Right lobe of liver (tissue), 6 donors: ENCODE measurements at regions not wholly inside any gene's neighbourhood (a gene's known extent, or its start where the extent isn't known, plus 50 kb on each side); places are given as distances from the start of the nearest gene placed in this dataset.

ENCODE experiments used
- ATAC-seq, 4 donors: fragments of 200-7000 bp; cut with Tn5 transposase; one replicate each; pipeline ENCODE4 v1.9.1; 2020; ENCODE audit warnings: mild to moderate bottlenecking in 4 of 4, moderate library complexity in 4 of 4
- DNase-seq, 3 donors: peaks; one replicate each; pipeline ENCODE4 v3.0.0-alpha.2; 2020
- H3K27ac ChIP-seq, 3 donors: fragments of 200-600 bp; one replicate each; pipeline ENCODE4 v1.8.0; 2022
- H3K27me3 ChIP-seq, 2 donors: fragments of 200-600 bp; one replicate each; pipeline ENCODE4 v1.8.0; 2022
- H3K36me3 ChIP-seq, 4 donors: fragments of 200-600 bp; sonication (generic) in 1 of 4; one replicate each; pipeline versions ENCODE4 v1.5.1 to v1.8.0; 2017 to 2022; ENCODE audit warnings: control low read depth in 1 of 4
- H3K4me1 ChIP-seq, 4 donors: fragments of 200-600 bp; sonication (generic) in 1 of 4; one replicate each; pipeline versions ENCODE4 v1.5.1 to v1.8.0; 2017 to 2022; ENCODE audit warnings: control low read depth in 1 of 4
- H3K4me3 ChIP-seq, 3 donors: fragments of 200-600 bp; one replicate each; pipeline ENCODE4 v1.8.0; 2022
- H3K9me3 ChIP-seq, 4 donors: fragments of 200-600 bp; sonication (generic) in 1 of 4; one replicate each; pipeline versions ENCODE4 v1.5.1 to v1.8.0; 2017 to 2022; ENCODE audit warnings: control low read depth in 1 of 4
- POLR2A ChIP-seq: fragments of 450-650 bp; IDR thresholded peaks from one replicate; pipeline ENCODE4 v1.6.1; 2017; ENCODE audit warnings: antibody characterized with exemption, mild to moderate bottlenecking
- WGBS: methylation state at CpG from one replicate; pipeline ENCODE4 v1.1.6; 2018; ENCODE audit warnings: low coverage, low lambda C conversion rate; ENCODE audit not compliant: insufficient coverage; ENCODE audit errors: missing lambda C conversion rate; 5-methylcytosine and 5-hydroxymethylcytosine counted together
- intact Hi-C, 2 donors: fragments of 100-400 bp; cut with DNase I; formaldehyde crosslinking; loops; one replicate each; pipeline versions ENCODE4 v1.11.2 to v1.14.1; 2022
- TF ChIP-seq, protein P1 (sequence below), 4 donors: fragments of 200-600 bp in 3 of 4; fragments of 450-650 bp in 1 of 4; IDR thresholded peaks; one replicate each; pipeline versions ENCODE4 v1.5.1 to v1.8.0; 2016 to 2022; ENCODE audit warnings: antibody characterized with exemption in 4 of 4, mild to moderate bottlenecking in 2 of 4
- donor health status: DM: no; HTN: yes; CAD: no.
- donor health status: DM: no; HTN: no; CAD: no.
- donor health status: DM: no; HTN: no; CAD: no.
- donor health status: DM: no; HTN: yes; CAD: no.
- donor health status: DM: no; HTN: yes; CAD: no.

- intact Hi-C loops: no loop called here
- no peaks in the 10 kb centered on the region for H3K27me3 ChIP-seq
- TF ChIP-seq, protein P1, sequence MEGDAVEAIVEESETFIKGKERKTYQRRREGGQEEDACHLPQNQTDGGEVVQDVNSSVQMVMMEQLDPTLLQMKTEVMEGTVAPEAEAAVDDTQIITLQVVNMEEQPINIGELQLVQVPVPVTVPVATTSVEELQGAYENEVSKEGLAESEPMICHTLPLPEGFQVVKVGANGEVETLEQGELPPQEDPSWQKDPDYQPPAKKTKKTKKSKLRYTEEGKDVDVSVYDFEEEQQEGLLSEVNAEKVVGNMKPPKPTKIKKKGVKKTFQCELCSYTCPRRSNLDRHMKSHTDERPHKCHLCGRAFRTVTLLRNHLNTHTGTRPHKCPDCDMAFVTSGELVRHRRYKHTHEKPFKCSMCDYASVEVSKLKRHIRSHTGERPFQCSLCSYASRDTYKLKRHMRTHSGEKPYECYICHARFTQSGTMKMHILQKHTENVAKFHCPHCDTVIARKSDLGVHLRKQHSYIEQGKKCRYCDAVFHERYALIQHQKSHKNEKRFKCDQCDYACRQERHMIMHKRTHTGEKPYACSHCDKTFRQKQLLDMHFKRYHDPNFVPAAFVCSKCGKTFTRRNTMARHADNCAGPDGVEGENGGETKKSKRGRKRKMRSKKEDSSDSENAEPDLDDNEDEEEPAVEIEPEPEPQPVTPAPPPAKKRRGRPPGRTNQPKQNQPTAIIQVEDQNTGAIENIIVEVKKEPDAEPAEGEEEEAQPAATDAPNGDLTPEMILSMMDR (IDR thresholded peaks at IDR 0.05): no peak
- TF ChIP-seq POLR2A: no peak
- H3K9me3 ChIP-seq: no peaks in the 10 kb centered on the region
- ATAC-seq (no peak), DNase-seq (no peak)
- H3K4me1 ChIP-seq: no peaks in the 10 kb centered on the region
- no peaks in the 10 kb centered on the region for H3K36me3 ChIP-seq
- WGBS: 46% methylated on average over 1 of the region's 1 CpG
- no peak overlapping the region for H3K27ac ChIP-seq
- H3K4me3 ChIP-seq: no peak overlapping the region
Observed at GRCh38 chr2:167859676-167860075, 387.7 kb downstream of the STK39 start.

- no peak for DNase-seq
- ATAC-seq: no peak
- intact Hi-C loops: no loop called here
- H3K4me1 ChIP-seq: no peaks in the 10 kb centered on the region
- H3K4me3 ChIP-seq: no peak overlapping the region
- no peak overlapping the region for H3K27ac ChIP-seq
- H3K27me3 ChIP-seq: no peaks in the 10 kb centered on the region
- 71% methylated on average over 4 of the region's 4 CpGs for WGBS
- TF ChIP-seq POLR2A: no peak
- TF ChIP-seq, protein P1 (IDR thresholded peaks at IDR 0.05): no peak
- no peaks in the 10 kb centered on the region for H3K9me3 ChIP-seq
- no peaks in the 10 kb centered on the region for H3K36me3 ChIP-seq
Observed at GRCh38 chr2:167858086-167858485, 389.3 kb downstream of the STK39 start.

DNA sequence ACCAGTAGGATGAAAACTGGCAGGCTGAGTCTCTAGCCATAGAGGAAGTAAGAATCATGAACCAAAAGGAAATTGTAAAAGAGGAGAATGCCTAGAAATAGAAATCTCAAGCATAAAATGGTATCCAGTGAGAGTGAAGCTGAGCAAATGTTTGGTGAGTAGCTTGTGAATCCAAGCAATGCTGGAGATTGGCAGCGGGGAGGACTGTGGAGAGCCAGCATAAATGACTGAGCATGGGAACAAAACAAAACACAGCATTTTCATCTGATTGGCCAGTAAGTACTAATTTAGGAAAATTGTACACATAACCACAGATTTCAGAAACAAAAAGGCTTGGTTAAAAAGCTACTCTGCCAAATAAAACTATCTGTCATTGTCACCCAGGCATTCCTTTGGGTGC is 390.0 kb downstream of the STK39 start:
- no peaks in the 10 kb centered on the region for H3K4me1 ChIP-seq
- H3K4me3 ChIP-seq: no peak overlapping the region
- H3K36me3 ChIP-seq: no peaks in the 10 kb centered on the region
- TF ChIP-seq POLR2A: no peak
- TF ChIP-seq, protein P1 (IDR thresholded peaks at IDR 0.05): no peak
- H3K9me3 ChIP-seq: no peaks in the 10 kb centered on the region
- WGBS: 78% methylated on average over 1 of the region's 1 CpG
- no peak for DNase-seq
- intact Hi-C loops: no loop called here
- ATAC-seq: no peak
- no peak overlapping the region for H3K27ac ChIP-seq
- H3K27me3 ChIP-seq: no peaks in the 10 kb centered on the region

GRCh38 chr2:167856190-167856589 is 391.2 kb downstream of the STK39 start:
- no peaks in the 10 kb centered on the region for H3K36me3 ChIP-seq
- no peaks in the 10 kb centered on the region for H3K27me3 ChIP-seq
- no peaks in the 10 kb centered on the region for H3K4me1 ChIP-seq
- ATAC-seq (peak in 2 of 4 donors; percentile 47 to 50), DNase-seq (no peak)
- H3K27ac ChIP-seq: no peak overlapping the region
- TF ChIP-seq, protein P1 (IDR thresholded peaks at IDR 0.05): peak in 2 of 4 donors; percentile 12 to 31
- no peak for TF ChIP-seq POLR2A
- H3K9me3 ChIP-seq: no peaks in the 10 kb centered on the region
- no peak overlapping the region for H3K4me3 ChIP-seq
- intact Hi-C loops: no loop called here

DNA sequence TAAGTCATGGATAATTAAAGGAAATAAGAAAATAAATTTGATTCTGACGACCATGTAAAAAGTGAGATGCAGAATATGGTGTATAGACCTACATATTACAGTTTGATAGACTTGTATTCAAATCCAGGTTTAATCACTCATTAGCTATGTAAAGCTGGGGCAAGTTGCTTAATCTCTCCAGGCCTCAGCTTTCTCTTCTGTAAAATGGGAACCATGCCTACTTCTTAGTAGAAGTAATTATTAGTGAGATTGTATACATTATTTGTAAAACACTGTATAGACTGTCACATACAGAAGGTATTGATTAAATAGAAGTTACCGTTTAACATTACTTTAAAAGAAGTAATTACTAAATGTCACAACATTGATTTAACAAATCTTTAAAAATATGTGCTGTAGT is 392.2 kb downstream of the STK39 start:
- Histone ChIP-seq H3K27me3 (no peaks in the 10 kb centered on the region), H3K4me3 (no peak overlapping the region), H3K27ac (no peak overlapping the region), H3K36me3 (no peaks in the 10 kb centered on the region), H3K4me1 (no peaks in the 10 kb centered on the region), H3K9me3 (no peaks in the 10 kb centered on the region)
- TF ChIP-seq, protein P1 (IDR thresholded peaks at IDR 0.05): no peak
- TF ChIP-seq POLR2A: no peak
- no peak for DNase-seq
- no peak for ATAC-seq
- intact Hi-C loops: no loop called here
- WGBS: 72% methylated on average over 2 of the region's 2 CpGs
